GM23338 (cell line): ENCODE measurements at regions not wholly inside any gene's neighbourhood (a gene's known extent, or its start where the extent isn't known, plus 50 kb on each side); places are given as distances from the start of the nearest gene placed in this dataset.

Source experiments
- ATAC-seq: fragments of 200-7000 bp; cut with Tn5 transposase; 3 replicates; pipeline ENCODE4 v1.9.1; 2020
- DNase-seq: peaks from one replicate; pipeline ENCODE4 v3.0.0-alpha.2; 2015; ENCODE audit warnings: low spot score
- H2AFZ ChIP-seq: fragments of 200-600 bp; sonication (generic); 2 replicates; pipeline ENCODE4 v1.8.0; 2016; ENCODE audit warnings: antibody characterized with exemption, mild to moderate bottlenecking, moderate library complexity
- H3F3A ChIP-seq: fragments of 200-600 bp; sonication (generic); replicated peaks from 2 replicates; pipeline ENCODE4 v1.8.0; 2017; ENCODE audit warnings: antibody characterized with exemption, mixed run types, low read depth
- H3K27ac ChIP-seq: fragments of 200-600 bp; sonication (generic); 2 replicates; pipeline ENCODE4 v1.6.1; 2016; ENCODE audit warnings: low read depth
- H3K27me3 ChIP-seq: fragments of 200-600 bp; sonication (generic); 2 replicates; pipeline ENCODE4 v1.8.0; 2016; ENCODE audit warnings: mild to moderate bottlenecking, mixed run types, moderate library complexity; ENCODE audit not compliant: insufficient read depth
- H3K36me3 ChIP-seq: fragments of 200-600 bp; sonication (generic); 2 replicates; pipeline ENCODE4 v1.8.0; 2016; ENCODE audit warnings: mild to moderate bottlenecking; ENCODE audit not compliant: insufficient read depth
- H3K4me1 ChIP-seq: fragments of 200-600 bp; sonication (generic); 2 replicates; pipeline ENCODE4 v1.8.0; 2016; ENCODE audit warnings: mild to moderate bottlenecking, moderate library complexity; ENCODE audit not compliant: insufficient read depth
- H3K4me2 ChIP-seq: fragments of 200-600 bp; sonication (generic); 2 replicates; pipeline ENCODE4 v1.7.1; 2017; ENCODE audit warnings: mixed run types
- H3K4me3 ChIP-seq: fragments of 200-600 bp; sonication (generic); 2 replicates; pipeline ENCODE4 v1.6.1; 2016; ENCODE audit warnings: mixed run types
- H3K79me2 ChIP-seq: fragments of 200-600 bp; sonication (generic); replicated peaks from 2 replicates; pipeline ENCODE4 v1.8.0; 2017; ENCODE audit warnings: mild to moderate bottlenecking; ENCODE audit not compliant: insufficient read depth
- H3K9me2 ChIP-seq: fragments of 200-600 bp; sonication (generic); 2 replicates; pipeline ENCODE4 v1.8.0; 2017; ENCODE audit not compliant: insufficient read depth
- H4K20me1 ChIP-seq: fragments of 200-600 bp; sonication (generic); replicated peaks from 2 replicates; pipeline ENCODE4 v1.8.0; 2017; ENCODE audit warnings: mild to moderate bottlenecking; ENCODE audit not compliant: insufficient read depth
- H3K27ac Mint-ChIP-seq: 2 replicates; pipeline ENCODE4 v1.8.0; 2020; ENCODE audit warnings: inconsistent platforms, mild to moderate bottlenecking, moderate library complexity, mixed read lengths
- H3K27me3 Mint-ChIP-seq: 3 replicates; pipeline ENCODE4 v1.8.0; 2022; ENCODE audit warnings: low read depth, mild to moderate bottlenecking, moderate library complexity, mixed read lengths, inconsistent platforms; ENCODE audit not compliant: insufficient read depth, poor library complexity
- H3K36me3 Mint-ChIP-seq: 3 replicates; pipeline ENCODE4 v1.8.0; 2021; ENCODE audit warnings: low read depth, mild to moderate bottlenecking, inconsistent platforms, moderate library complexity, mixed read lengths
- H3K4me1 Mint-ChIP-seq: 3 replicates; pipeline ENCODE4 v1.8.0; 2020; ENCODE audit warnings: mild to moderate bottlenecking, inconsistent platforms, mixed read lengths
- H3K4me3 Mint-ChIP-seq: 3 replicates; pipeline ENCODE4 v1.8.0; 2021; ENCODE audit warnings: moderate library complexity, mild to moderate bottlenecking, inconsistent platforms, mixed read lengths
- H3K9me3 Mint-ChIP-seq: 3 replicates; pipeline ENCODE4 v1.8.0; 2020; ENCODE audit warnings: moderate library complexity, mild to moderate bottlenecking, inconsistent platforms, mixed read lengths
- CREB1 ChIP-seq: fragments of 250-450 bp; sonication (Bioruptor Pico); IDR thresholded peaks from 2 replicates; pipeline ENCODE4 v1.5.0; 2020; ENCODE audit warnings: low read depth, mild to moderate bottlenecking, moderate library complexity
- CTCF ChIP-seq, 2 experiments: fragments of 200-600 bp in 1 of 2; sonication (generic) in 1 of 2; conservative IDR thresholded peaks; 2 replicates each; pipeline versions ENCODE4 v1.5.1 to v1.6.1; 2016 to 2017; ENCODE audit warnings: antibody characterized with exemption in 2 of 2, low read depth in 2 of 2, mild to moderate bottlenecking in 2 of 2, moderate library complexity in 1 of 2
- ETS1 ChIP-seq: IDR thresholded peaks from 2 replicates; pipeline ENCODE4 v1.6.1; 2016; ENCODE audit warnings: antibody characterized with exemption
- EZH2 ChIP-seq: fragments of 200-600 bp; sonication (generic); IDR thresholded peaks from one replicate; pipeline ENCODE4 v1.8.0; 2017; ENCODE audit warnings: antibody characterized with exemption, mild to moderate bottlenecking, low read depth; ENCODE audit not compliant: unreplicated experiment
- EZH2phosphoT487 ChIP-seq: fragments of 200-600 bp; sonication (generic); IDR thresholded peaks from one replicate; pipeline ENCODE4 v1.8.1; 2018; ENCODE audit warnings: antibody characterized with exemption; ENCODE audit not compliant: unreplicated experiment
- JUNB ChIP-seq: IDR thresholded peaks from one replicate; pipeline ENCODE4 v1.6.1; 2016; ENCODE audit warnings: antibody characterized with exemption; ENCODE audit not compliant: unreplicated experiment
- NANOG ChIP-seq: IDR thresholded peaks from 2 replicates; pipeline ENCODE4 v1.6.1; 2016; ENCODE audit warnings: antibody characterized with exemption, borderline replicate concordance
- POLR2AphosphoS5 ChIP-seq: IDR thresholded peaks from 2 replicates; pipeline ENCODE4 v1.6.1; 2016; ENCODE audit warnings: antibody characterized with exemption, low read depth
- REST ChIP-seq: IDR thresholded peaks from one replicate; pipeline ENCODE4 v1.6.1; 2018; ENCODE audit warnings: antibody characterized with exemption; ENCODE audit not compliant: unreplicated experiment
- STAT1 ChIP-seq: IDR thresholded peaks from one replicate; pipeline ENCODE4 v1.6.1; 2016; ENCODE audit warnings: antibody characterized with exemption; ENCODE audit not compliant: unreplicated experiment
- ZNF114 ChIP-seq: fragments of 250-450 bp; sonication (Bioruptor Pico); IDR thresholded peaks from 2 replicates; pipeline ENCODE4 v1.5.0; 2020; ENCODE audit warnings: mild to moderate bottlenecking, moderate library complexity
- ZNF331 ChIP-seq: fragments of 250-450 bp; sonication (Bioruptor Pico); IDR thresholded peaks from 2 replicates; pipeline ENCODE4 v1.5.0; 2020; ENCODE audit warnings: low read depth, mild to moderate bottlenecking, moderate library complexity
- ZNF462 ChIP-seq: fragments of 250-450 bp; sonication (Bioruptor Pico); IDR thresholded peaks from 2 replicates; pipeline ENCODE4 v1.5.0; 2020; ENCODE audit warnings: mild to moderate bottlenecking, moderate library complexity

GRCh38 chrX:146090732-146091131 lies 273.1 kb downstream of the SLITRK2 start:
- H3K27me3 Mint-ChIP-seq: no peaks in the 10 kb centered on the region
- H3K9me2 ChIP-seq: 0 out of 2 replicates have a peak, but pooled peaks cover 4% of the 10 kb centered on the region
- peaks cover 10% of the 10 kb centered on the region; the same call in 2 of the 3 replicates for H3K36me3 Mint-ChIP-seq
- no peak overlapping the region for H3K27ac Mint-ChIP-seq
- peaks cover 58% of the 10 kb centered on the region for H3K9me3 Mint-ChIP-seq
- H3K27ac ChIP-seq: no peak overlapping the region
- peaks cover 3% of the 10 kb centered on the region; the same call in 1 of the 2 replicates for H3K4me1 ChIP-seq
- no peaks in the 10 kb centered on the region for H3K27me3 ChIP-seq
- ATAC-seq: no peak
- H2AFZ ChIP-seq: no peak overlapping the region
- H3F3A ChIP-seq: no peaks in the 10 kb centered on the region
- H3K4me3 ChIP-seq: no peak overlapping the region
- H3K4me2 ChIP-seq: no peak overlapping the region
- no peak for DNase-seq
- no peaks in the 10 kb centered on the region for H3K36me3 ChIP-seq
- TF ChIP-seq CREB1 (no peak), JUNB (no peak), ZNF114 (CRISPR knock-in tag) (no peak), ZNF462 (CRISPR knock-in tag) (no peak), EZH2phosphoT487 (no peak), ETS1 (no peak), STAT1 (no peak), NANOG (no peak), REST (no peak), EZH2 (no peak), ZNF331 (no peak), POLR2AphosphoS5 (no peak), CTCF (conservative IDR thresholded peaks at IDR 0.05; ENCODE audit: low read depth in 2 of 2) (no peak)
- H3K4me1 Mint-ChIP-seq: no peaks in the 10 kb centered on the region
- H4K20me1 ChIP-seq: no peaks in the 10 kb centered on the region
- no peaks in the 10 kb centered on the region for H3K79me2 ChIP-seq
- no peak overlapping the region for H3K4me3 Mint-ChIP-seq
